Motor neuron (in vitro differentiated cells): ENCODE measurements at regions not wholly inside any gene's neighbourhood (a gene's known extent, or its start where the extent isn't known, plus 50 kb on each side); places are given as distances from the start of the nearest gene placed in this dataset.

Source experiments
- ATAC-seq, 8 experiments: fragments of 200-7000 bp; cut with Tn5 transposase; replicated peaks in 6 of 8; 2 replicates each; pipeline ENCODE4 v1.8.0; 2021; ENCODE audit warnings: mild to moderate bottlenecking in 8 of 8, moderate library complexity in 8 of 8
- H3K27ac ChIP-seq, 2 donors: fragments of 250-450 bp; sonication (Bioruptor Pico); 2 replicates each; pipeline ENCODE4 v1.9.0; 2021; ENCODE audit warnings: antibody characterized with exemption in 2 of 2, mild to moderate bottlenecking in 2 of 2, moderate library complexity in 1 of 2
- H3K4me1 ChIP-seq, 2 donors: fragments of 250-450 bp; sonication (Bioruptor Pico); replicated peaks in 1 of 2; 2 replicates each; pipeline ENCODE4 v1.6.1; 2021; ENCODE audit warnings: antibody characterized with exemption in 2 of 2, mild to moderate bottlenecking in 2 of 2, moderate library complexity in 1 of 2
- H3K4me3 ChIP-seq, 5 donors: fragments of 250-450 bp; sonication (Bioruptor Pico); 2 replicates each; pipeline ENCODE4 v1.9.0; 2021; ENCODE audit warnings: antibody characterized with exemption in 5 of 5, mild to moderate bottlenecking in 5 of 5, moderate library complexity in 4 of 5
- WGBS, 10 experiments: fragments of 450-650 bp; shearing (Covaris generic); methylation state at CpG; one replicate each; pipeline ENCODE4 v1.0.0; 2022; 5-methylcytosine and 5-hydroxymethylcytosine counted together
- in situ Hi-C, 9 experiments: fragments of 400-800 bp; cut with MboI; loops; one replicate each; pipeline ENCODE4 v1.15.0; 2021; ENCODE audit warnings: low sequenced_read_pairs in 9 of 9, low pct_unique_long_range_greater_than_20kb in 2 of 9; ENCODE audit not compliant: unreplicated experiment in 9 of 9

- Histone ChIP-seq H3K27ac (no peak overlapping the region), H3K4me1 (peaks cover 3 to 4% of the 10 kb centered on the region in 2 donors), H3K4me3 (no peak overlapping the region)
- WGBS, 10 experiments, result 37 to 100% (median 85%) methylated on average over 1 to 6 of the region's 7 CpGs
- ATAC-seq, result no peak
- in situ Hi-C loops, result no loop called here
Measured at GRCh38 chr2:236799391-236800026, 229.9 kb downstream of the ACKR3 start.

DNA sequence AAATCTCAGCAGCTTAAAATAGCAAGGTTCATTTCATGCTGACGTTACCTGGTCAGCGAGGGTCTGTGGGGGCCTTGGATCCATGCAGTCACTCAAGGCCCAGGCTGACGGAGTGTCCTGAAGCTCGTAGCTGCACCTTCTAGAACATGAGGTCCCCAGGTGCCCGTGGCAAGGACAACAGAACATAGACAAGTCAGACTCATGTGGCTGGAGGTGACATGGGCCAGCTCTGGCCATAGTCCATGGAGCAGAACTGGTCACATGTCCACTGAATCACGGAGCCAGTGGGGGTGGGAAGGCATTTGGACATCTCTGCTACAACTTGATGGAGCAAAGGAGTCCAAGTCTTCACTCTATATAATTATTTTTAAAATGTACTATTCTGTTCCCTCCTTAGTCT is 233.2 kb downstream of the ACKR3 start:
- Histone ChIP-seq H3K4me3 (no peak overlapping the region), H3K27ac (no peak overlapping the region), H3K4me1 (no peaks in the 10 kb centered on the region)
- WGBS, 10 experiments, result 50 to 100% (median 91%) methylated on average over 1 to 5 of the region's 6 CpGs; no CpG with 5 or more reads in 4 of the 10 experiments
- in situ Hi-C loops, result no loop called here
- ATAC-seq, result no peak

DNA sequence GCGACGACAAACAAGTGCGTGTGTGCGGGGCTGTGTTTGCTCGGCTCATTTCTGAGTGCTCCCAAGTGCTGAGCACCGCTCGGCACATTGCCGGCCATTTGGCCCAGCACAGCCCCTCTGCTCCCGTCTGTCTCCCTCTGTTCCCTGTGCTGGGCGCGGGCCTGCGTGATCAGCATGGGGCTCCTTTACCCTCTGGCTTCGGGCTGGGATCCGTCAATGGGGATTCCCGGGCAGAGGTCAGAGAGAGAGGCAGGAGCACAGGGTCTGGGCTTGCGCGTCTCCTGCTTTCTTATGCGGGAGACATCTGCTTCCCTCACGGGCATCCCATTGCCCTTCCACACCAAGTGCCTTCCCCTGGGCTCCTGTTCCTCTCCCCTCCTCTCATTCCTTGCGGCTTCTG is 234.0 kb downstream of the ACKR3 start:
- ATAC-seq, result peak in 2 of 8 experiments; percentile 38 to 47
- Histone ChIP-seq H3K4me3 (no peak overlapping the region), H3K4me1 (no peaks in the 10 kb centered on the region), H3K27ac (no peak overlapping the region)
- WGBS, 10 experiments, result 55 to 90% (median 85%) methylated on average over 1 to 6 of the region's 20 CpGs; no CpG with 5 or more reads in 6 of the 10 experiments
- in situ Hi-C loops, result no loop called here

DNA sequence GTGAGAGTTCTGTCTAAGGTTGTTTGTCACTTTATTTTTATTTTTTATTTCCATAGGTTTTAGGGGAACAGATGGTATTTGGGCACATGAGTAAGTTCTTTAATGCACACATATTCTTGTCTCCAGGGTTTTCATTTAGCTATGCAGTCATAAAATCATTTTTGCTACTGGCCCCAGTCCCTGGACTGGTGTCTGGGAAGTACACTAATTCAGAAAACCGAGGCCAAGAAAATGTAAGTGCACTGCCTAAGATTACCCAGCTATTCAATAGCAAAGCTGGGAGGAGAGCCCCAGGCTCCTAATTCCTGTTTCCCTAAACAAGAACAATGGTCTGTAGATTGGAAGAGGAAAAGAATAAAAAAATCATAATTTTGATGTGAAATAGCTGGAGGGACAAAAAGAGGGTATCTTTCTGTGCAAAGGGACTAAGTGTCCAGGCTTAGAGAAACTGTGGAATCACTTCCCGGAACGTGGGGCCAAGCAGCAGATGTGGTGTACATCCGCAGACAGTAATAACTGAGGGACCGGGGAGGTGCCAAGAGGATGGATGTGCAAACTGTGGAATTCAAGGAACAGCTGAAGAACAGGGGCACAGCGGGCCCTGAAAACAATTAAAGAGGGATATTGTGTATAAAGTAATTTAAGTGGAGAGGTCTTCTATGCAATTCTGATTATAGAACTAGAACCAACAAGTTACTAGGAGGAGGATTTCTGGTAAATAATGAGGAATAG is 236.3 kb downstream of the ACKR3 start:
- Histone ChIP-seq H3K27ac (no peak overlapping the region), H3K4me3 (no peak overlapping the region), H3K4me1 (peaks cover 0 to 2% of the 10 kb centered on the region in 2 donors)
- WGBS, 10 experiments, result 12 to 100% (median 93%) methylated on average over 1 to 6 of the region's 6 CpGs
- in situ Hi-C loops, result no loop called here
- peak in 3 of 8 experiments; percentile 53 to 92 (median 77) for ATAC-seq

DNA sequence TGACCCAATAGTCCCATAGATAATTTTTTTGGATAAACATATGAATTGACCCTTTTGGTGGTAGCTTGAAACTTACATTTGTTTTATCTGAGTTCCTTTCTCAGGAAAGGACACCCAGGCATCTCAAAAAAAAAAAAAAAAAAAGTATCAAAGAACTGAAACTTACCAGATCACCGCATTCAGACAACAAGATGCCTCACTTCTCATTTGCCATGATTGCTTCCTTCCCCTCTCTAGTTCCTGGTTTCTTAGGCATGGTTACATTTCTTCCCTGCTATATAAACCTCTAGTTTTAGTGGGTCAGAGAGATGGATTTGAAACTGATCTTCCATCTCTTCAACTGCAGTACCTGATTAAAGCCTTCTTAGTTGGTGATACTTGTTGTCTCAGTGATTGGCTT is 240.1 kb downstream of the ACKR3 start:
- no peak overlapping the region for H3K27ac ChIP-seq
- in situ Hi-C loops, result no loop called here
- ATAC-seq, result no peak
- no peak overlapping the region for H3K4me3 ChIP-seq
- H3K4me1 ChIP-seq, result peaks cover 14 to 18% of the 10 kb centered on the region in 2 donors
- WGBS, 10 experiments, result 60 to 100% (median 100%) methylated on average over 1 of the region's 1 CpG; no CpG with 5 or more reads in 5 of the 10 experiments

DNA sequence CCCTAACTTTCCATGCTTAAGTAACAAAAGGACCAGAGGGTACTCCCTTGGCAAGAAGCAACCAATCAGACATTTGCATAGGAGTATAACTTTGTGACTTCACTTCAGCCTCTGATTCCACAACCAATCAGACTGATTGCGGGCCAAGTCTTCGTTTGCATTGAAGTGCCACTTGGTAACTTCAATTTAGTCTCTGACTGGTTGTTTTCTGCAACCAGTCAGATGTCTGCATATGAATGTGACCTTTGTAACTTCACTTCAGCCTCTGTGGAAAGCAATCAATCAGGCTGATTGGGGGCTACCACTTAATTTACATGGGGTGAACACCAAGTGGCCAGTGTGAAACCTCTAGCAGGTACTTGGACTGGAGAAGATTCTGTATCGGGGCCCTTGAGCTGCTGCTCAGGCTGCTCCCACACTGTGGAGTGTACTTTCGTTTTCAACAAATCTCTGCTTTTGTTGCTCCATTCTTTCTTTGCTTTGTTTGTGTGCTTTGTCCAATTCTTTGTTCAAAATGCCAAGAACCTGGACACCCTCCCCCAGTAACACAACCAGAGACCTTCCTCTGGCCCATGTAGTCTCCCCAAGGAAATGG is 241.5 kb downstream of the ACKR3 start:
- Histone ChIP-seq H3K4me3 (no peak overlapping the region), H3K4me1 (peaks cover 14 to 18% of the 10 kb centered on the region in 2 donors), H3K27ac (no peak overlapping the region)
- no peak for ATAC-seq
- in situ Hi-C loops, result no loop called here
- WGBS, 10 experiments, result 38 to 100% (median 76%) methylated on average over 1 to 4 of the region's 4 CpGs; no CpG with 5 or more reads in 2 of the 10 experiments

GRCh38 chr2:236813766-236814165 is 244.1 kb downstream of the ACKR3 start:
- in situ Hi-C loops, result no loop called here
- peak in 6 of 8 experiments; percentile 16 to 86 (median 62) for ATAC-seq
- Histone ChIP-seq H3K4me1 (peaks cover 21 to 25% of the 10 kb centered on the region in 2 donors), H3K4me3 (no peak overlapping the region), H3K27ac (no peak overlapping the region)
- WGBS, 10 experiments, result 0% methylated on average over 1 of the region's 4 CpGs; no CpG with 5 or more reads in 9 of the 10 experiments

- H3K27ac ChIP-seq, result no peak overlapping the region
- peaks cover 27 to 31% of the 10 kb centered on the region in 2 donors for H3K4me1 ChIP-seq
- ATAC-seq, result no peak
- no peak overlapping the region for H3K4me3 ChIP-seq
- 15 to 100% (median 86%) methylated on average over 1 to 4 of the region's 4 CpGs; no CpG with 5 or more reads in 1 of the 10 experiments for WGBS, 10 experiments
- in situ Hi-C loops, result no loop called here
Measured at GRCh38 chr2:236814593-236814992, 245.0 kb downstream of the ACKR3 start.

DNA sequence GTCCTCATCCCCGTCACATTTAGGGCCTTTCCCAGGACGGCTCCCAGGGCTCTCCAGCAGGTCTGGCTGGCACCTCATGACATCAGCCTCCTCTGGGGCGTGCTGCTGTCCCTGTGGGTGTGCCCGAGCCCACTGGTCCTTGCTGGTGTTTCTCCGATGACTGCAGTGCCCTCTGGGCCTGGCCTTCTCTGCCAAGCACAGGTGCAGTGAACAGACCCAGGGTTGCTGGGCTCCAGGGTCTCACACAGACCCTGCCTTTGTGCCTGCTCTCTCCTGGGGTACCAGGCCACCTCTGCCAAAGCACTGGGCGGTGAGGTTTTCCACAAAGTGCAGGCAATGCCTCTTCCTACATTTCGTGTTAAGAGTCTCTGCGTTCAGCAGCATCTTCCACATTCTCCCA is 246.1 kb downstream of the ACKR3 start:
- no peak overlapping the region for H3K27ac ChIP-seq
- ATAC-seq, result no peak
- peaks cover 34% of the 10 kb centered on the region in 2 donors for H3K4me1 ChIP-seq
- H3K4me3 ChIP-seq, result no peak overlapping the region
- 69 to 96% (median 90%) methylated on average over 1 to 6 of the region's 8 CpGs; no CpG with 5 or more reads in 2 of the 10 experiments for WGBS, 10 experiments
- in situ Hi-C loops, result no loop called here

DNA sequence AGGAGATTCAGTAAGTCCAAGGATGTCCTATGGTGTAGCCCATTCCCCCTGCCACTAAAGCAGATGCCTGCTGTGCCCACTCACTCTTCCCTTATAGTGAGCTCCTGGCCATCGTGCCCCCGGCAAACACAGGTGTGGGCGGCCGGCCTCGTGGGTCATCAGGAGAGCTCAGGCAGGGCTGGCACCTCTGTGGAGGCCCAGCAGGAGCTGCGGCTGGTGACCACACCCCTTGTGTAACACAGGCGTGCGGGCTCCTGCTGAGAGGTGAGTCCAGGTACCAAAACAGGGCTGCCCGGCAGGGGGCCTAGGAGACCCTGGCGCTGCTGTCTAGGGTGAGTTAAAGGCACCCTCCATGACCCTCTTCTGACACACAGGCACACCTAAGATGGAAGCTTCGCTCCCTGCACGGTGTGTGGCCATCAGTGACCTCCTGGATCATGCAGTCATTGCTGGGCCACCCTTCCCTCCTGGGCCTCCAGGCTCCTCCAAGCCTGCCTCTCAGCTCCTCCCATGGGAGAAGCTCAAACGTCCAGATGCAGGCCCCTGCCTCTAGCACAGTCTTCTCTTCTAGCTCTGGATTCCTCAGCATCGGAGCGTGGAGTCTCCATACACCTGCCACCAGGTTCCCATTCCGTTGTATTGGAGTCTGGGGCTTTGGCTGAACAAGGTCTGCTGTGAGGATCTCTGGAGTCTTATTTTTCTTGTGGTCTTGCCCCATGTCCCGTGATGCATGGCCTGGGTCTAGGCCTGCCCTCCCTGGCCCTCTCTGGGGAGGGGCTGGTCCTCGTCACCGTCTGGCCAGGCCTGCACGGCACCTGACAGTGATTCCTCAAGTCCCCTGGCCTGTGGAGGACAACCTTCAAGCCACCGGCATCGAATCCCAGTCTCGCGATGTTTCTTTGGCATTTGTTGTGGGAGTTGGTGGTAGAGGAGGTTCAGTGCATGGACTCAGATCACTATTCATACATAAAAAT is 246.9 kb downstream of the ACKR3 start:
- in situ Hi-C loops, result no loop called here
- 78 to 98% (median 93%) methylated on average over 1 to 9 of the region's 24 CpGs; no CpG with 5 or more reads in 3 of the 10 experiments for WGBS, 10 experiments
- no peak for ATAC-seq
- H3K4me1 ChIP-seq, result peaks cover 29 to 34% of the 10 kb centered on the region in 2 donors
- H3K4me3 ChIP-seq, result no peak overlapping the region
- no peak overlapping the region for H3K27ac ChIP-seq

GRCh38 chr2:236818281-236819045 is 248.8 kb downstream of the ACKR3 start:
- peaks cover 31 to 33% of the 10 kb centered on the region in 2 donors for H3K4me1 ChIP-seq
- H3K4me3 ChIP-seq, result no peak overlapping the region
- in situ Hi-C loops, result no loop called here
- peak in 3 of 8 experiments; percentile 57 to 61 (median 59) for ATAC-seq
- no peak overlapping the region for H3K27ac ChIP-seq
- 57 to 88% (median 80%) methylated on average over 1 to 10 of the region's 15 CpGs; no CpG with 5 or more reads in 1 of the 10 experiments for WGBS, 10 experiments
